ENCODE measurements at regions not wholly inside any gene's neighbourhood (a gene's known extent, or its start where the extent isn't known, plus 50 kb on each side); places are given as distances from the start of the nearest gene placed in this dataset.

GRCh38 chr11:26227301-26227746 lies 104.6 kb upstream of the ANO3 start:
- H3K4me3 Mint-ChIP-seq: no peak overlapping the region
- H3K27me3 Mint-ChIP-seq: no peaks in the 10 kb centered on the region
- H3K9me3 Mint-ChIP-seq: no peaks in the 10 kb centered on the region
- H3K27ac Mint-ChIP-seq: no peak overlapping the region
- no peaks in the 10 kb centered on the region for H3K36me3 Mint-ChIP-seq
- peak; percentile 66 for TF ChIP-seq CTCF (conservative IDR thresholded peaks at IDR 0.05)
- H3K4me1 Mint-ChIP-seq (ENCODE audit: unreplicated experiment): no peaks in the 10 kb centered on the region
- no peak for DNase-seq (ENCODE audit: extremely low spot score, unreplicated experiment)

GRCh38 chr11:26227883-26228502 lies 103.9 kb upstream of the ANO3 start:
- Mint-ChIP-seq H3K27me3 (no peaks in the 10 kb centered on the region), H3K9me3 (no peaks in the 10 kb centered on the region), H3K4me1 (ENCODE audit: unreplicated experiment) (no peaks in the 10 kb centered on the region), H3K27ac (no peak overlapping the region), H3K4me3 (no peak overlapping the region), H3K36me3 (no peaks in the 10 kb centered on the region)
- no peak for TF ChIP-seq CTCF (conservative IDR thresholded peaks at IDR 0.05)
- DNase-seq (ENCODE audit: extremely low spot score, unreplicated experiment): no peak

GRCh38 chr11:26228778-26229177 lies 103.2 kb upstream of the ANO3 start:
- no peak for DNase-seq (ENCODE audit: extremely low spot score, unreplicated experiment)
- Mint-ChIP-seq H3K9me3 (no peaks in the 10 kb centered on the region), H3K4me3 (no peak overlapping the region), H3K27me3 (no peaks in the 10 kb centered on the region), H3K4me1 (ENCODE audit: unreplicated experiment) (no peaks in the 10 kb centered on the region), H3K36me3 (no peaks in the 10 kb centered on the region), H3K27ac (no peak overlapping the region)
- TF ChIP-seq CTCF (conservative IDR thresholded peaks at IDR 0.05): no peak

- no peak for DNase-seq (ENCODE audit: extremely low spot score, unreplicated experiment)
- no peak for TF ChIP-seq CTCF (conservative IDR thresholded peaks at IDR 0.05)
- Mint-ChIP-seq H3K27ac (no peak overlapping the region), H3K27me3 (no peaks in the 10 kb centered on the region), H3K36me3 (no peaks in the 10 kb centered on the region), H3K4me1 (ENCODE audit: unreplicated experiment) (no peaks in the 10 kb centered on the region), H3K4me3 (no peak overlapping the region), H3K9me3 (no peaks in the 10 kb centered on the region)
These were observed 102.7 kb upstream of the ANO3 start for GRCh38 chr11:26229257-26229656.

- Mint-ChIP-seq H3K36me3 (no peaks in the 10 kb centered on the region), H3K4me3 (no peak overlapping the region), H3K27me3 (no peaks in the 10 kb centered on the region), H3K4me1 (ENCODE audit: unreplicated experiment) (no peaks in the 10 kb centered on the region), H3K27ac (no peak overlapping the region), H3K9me3 (no peaks in the 10 kb centered on the region)
- DNase-seq (ENCODE audit: extremely low spot score, unreplicated experiment): no peak
- no peak for TF ChIP-seq CTCF (conservative IDR thresholded peaks at IDR 0.05)
These were observed 101.9 kb upstream of the ANO3 start for GRCh38 chr11:26229981-26230380.

GRCh38 chr11:26231252-26231661 lies 100.7 kb upstream of the ANO3 start:
- Mint-ChIP-seq H3K4me3 (no peak overlapping the region), H3K27me3 (no peaks in the 10 kb centered on the region), H3K4me1 (ENCODE audit: unreplicated experiment) (no peaks in the 10 kb centered on the region), H3K27ac (no peak overlapping the region), H3K9me3 (no peaks in the 10 kb centered on the region), H3K36me3 (no peaks in the 10 kb centered on the region)
- TF ChIP-seq CTCF (conservative IDR thresholded peaks at IDR 0.05): no peak
- DNase-seq (ENCODE audit: extremely low spot score, unreplicated experiment): no peak

All from type B pancreatic cell (in vitro differentiated cells).